OCI-LY7 (cell line): ENCODE measurements at regions not wholly inside any gene's neighbourhood (a gene's known extent, or its start where the extent isn't known, plus 50 kb on each side); places are given as distances from the start of the nearest gene placed in this dataset.

Experiments
- EZH2phosphoT487 ChIP-seq: fragments of 200-600 bp; sonication (generic); IDR thresholded peaks from 2 replicates; pipeline ENCODE4 v1.6.1; 2018; ENCODE audit warnings: low read depth, borderline replicate concordance, mild to moderate bottlenecking, mixed run types, antibody characterized with exemption, low read length, moderate library complexity, mixed read lengths
- TF ChIP-seq, protein P1 (sequence below): fragments of 200-600 bp; sonication (generic); conservative IDR thresholded peaks from 2 replicates; pipeline ENCODE4 v1.5.1; 2014; ENCODE audit warnings: mild to moderate bottlenecking, antibody characterized with exemption, low read length, moderate library complexity, mixed read lengths

GRCh38 chr4:82255657-82256056 lies 118.1 kb downstream of the HNRNPD start:
- TF ChIP-seq, protein P1, sequence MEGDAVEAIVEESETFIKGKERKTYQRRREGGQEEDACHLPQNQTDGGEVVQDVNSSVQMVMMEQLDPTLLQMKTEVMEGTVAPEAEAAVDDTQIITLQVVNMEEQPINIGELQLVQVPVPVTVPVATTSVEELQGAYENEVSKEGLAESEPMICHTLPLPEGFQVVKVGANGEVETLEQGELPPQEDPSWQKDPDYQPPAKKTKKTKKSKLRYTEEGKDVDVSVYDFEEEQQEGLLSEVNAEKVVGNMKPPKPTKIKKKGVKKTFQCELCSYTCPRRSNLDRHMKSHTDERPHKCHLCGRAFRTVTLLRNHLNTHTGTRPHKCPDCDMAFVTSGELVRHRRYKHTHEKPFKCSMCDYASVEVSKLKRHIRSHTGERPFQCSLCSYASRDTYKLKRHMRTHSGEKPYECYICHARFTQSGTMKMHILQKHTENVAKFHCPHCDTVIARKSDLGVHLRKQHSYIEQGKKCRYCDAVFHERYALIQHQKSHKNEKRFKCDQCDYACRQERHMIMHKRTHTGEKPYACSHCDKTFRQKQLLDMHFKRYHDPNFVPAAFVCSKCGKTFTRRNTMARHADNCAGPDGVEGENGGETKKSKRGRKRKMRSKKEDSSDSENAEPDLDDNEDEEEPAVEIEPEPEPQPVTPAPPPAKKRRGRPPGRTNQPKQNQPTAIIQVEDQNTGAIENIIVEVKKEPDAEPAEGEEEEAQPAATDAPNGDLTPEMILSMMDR, result no peak
- TF ChIP-seq EZH2phosphoT487, result no peak
